OCI-LY7 (cell line): ENCODE measurements at regions not wholly inside any gene's neighbourhood (a gene's known extent, or its start where the extent isn't known, plus 50 kb on each side); places are given as distances from the start of the nearest gene placed in this dataset.

Experiments
- BruUV-seq: library from RNA; stranded (reverse); fragments of 400-500 nt; replicated peaks from 2 replicates; lab custom pipeline; 2021; lab: Mats Ljungman, UMichigan
- CTCF ChIA-PET: fragments of 300-600 bp; sonication (Branson Sonifier 250); formaldehyde crosslinking; loops from one replicate; lab custom pipeline; 2022; ENCODE audit warnings: antibody characterized with exemption; ENCODE audit not compliant: unreplicated experiment; lab: Charles Lee
- POLR2A ChIA-PET: fragments of 300-600 bp; sonication (Branson Sonifier 250); formaldehyde crosslinking; loops from one replicate; lab custom pipeline; 2022; ENCODE audit warnings: antibody characterized with exemption; lab: Charles Lee
- DNase-seq: peaks from one replicate; pipeline ENCODE4 v3.0.0-alpha.2; 2015; ENCODE audit warnings: low spot score
- H2AFZ ChIP-seq: fragments of 200-600 bp; sonication (generic), shearing (Covaris generic); 2 replicates; pipeline ENCODE4 v1.6.1; 2014; ENCODE audit warnings: mild to moderate bottlenecking, antibody characterized with exemption, low read length, moderate library complexity
- H3K27ac ChIP-seq: fragments of 200-600 bp; sonication (generic); 2 replicates; pipeline ENCODE4 v1.5.1; 2014; ENCODE audit warnings: mixed run types, low read depth, mild to moderate bottlenecking, moderate library complexity, low read length, inconsistent platforms; ENCODE audit not compliant: poor library complexity, severe bottlenecking
- H3K36me3 ChIP-seq: fragments of 200-600 bp; sonication (generic); 2 replicates; pipeline ENCODE4 v1.6.1; 2014; ENCODE audit warnings: mild to moderate bottlenecking, antibody characterized with exemption, low read length, moderate library complexity, mixed read lengths; ENCODE audit not compliant: insufficient read depth
- H3K4me1 ChIP-seq: fragments of 200-600 bp; sonication (generic); 2 replicates; pipeline ENCODE4 v1.5.1; 2014; ENCODE audit warnings: mild to moderate bottlenecking, low read length; ENCODE audit not compliant: insufficient read depth, poor library complexity, severe bottlenecking
- H3K4me2 ChIP-seq: fragments of 200-600 bp; sonication (generic); 2 replicates; pipeline ENCODE4 v1.6.1; 2014; ENCODE audit warnings: mild to moderate bottlenecking, low read length
- H3K4me3 ChIP-seq: fragments of 200-600 bp; sonication (generic); 2 replicates; pipeline ENCODE4 v1.5.1; 2014; ENCODE audit warnings: mild to moderate bottlenecking, low read depth, low read length; ENCODE audit not compliant: poor library complexity, severe bottlenecking
- H3K79me2 ChIP-seq: fragments of 200-600 bp; sonication (generic); 2 replicates; pipeline ENCODE4 v1.6.1; 2016; ENCODE audit warnings: low read depth, mild to moderate bottlenecking, low read length, moderate library complexity, mixed read lengths; ENCODE audit not compliant: insufficient read depth
- H3K9me2 ChIP-seq: fragments of 200-600 bp; sonication (generic); 2 replicates; pipeline ENCODE4 v1.6.1; 2016; ENCODE audit warnings: mild to moderate bottlenecking, low read length, mixed read lengths; ENCODE audit not compliant: insufficient read depth
- H3K9me3 ChIP-seq: fragments of 200-600 bp; sonication (generic); 2 replicates; pipeline ENCODE4 v1.6.1; 2014; ENCODE audit warnings: mild to moderate bottlenecking, mixed run types, low read length, mixed read lengths
- H4K20me1 ChIP-seq: fragments of 200-600 bp; sonication (generic); 2 replicates; pipeline ENCODE4 v1.6.1; 2014; ENCODE audit warnings: mild to moderate bottlenecking, antibody characterized with exemption, low read length, moderate library complexity, mixed read lengths; ENCODE audit not compliant: insufficient read depth
- CTCF ChIP-seq: fragments of 200-600 bp; sonication (generic); conservative IDR thresholded peaks from 2 replicates; pipeline ENCODE4 v1.5.1; 2014; ENCODE audit warnings: mild to moderate bottlenecking, antibody characterized with exemption, low read length, moderate library complexity, mixed read lengths
- EZH2phosphoT487 ChIP-seq: fragments of 200-600 bp; sonication (generic); IDR thresholded peaks from 2 replicates; pipeline ENCODE4 v1.6.1; 2018; ENCODE audit warnings: low read depth, borderline replicate concordance, mild to moderate bottlenecking, mixed run types, antibody characterized with exemption, low read length, moderate library complexity, mixed read lengths
- intact Hi-C: fragments of 100-400 bp; cut with micrococcal nuclease; formaldehyde crosslinking; loops from one replicate; pipeline ENCODE4 v1.10.0; 2022; ENCODE audit not compliant: unreplicated experiment

- TF ChIP-seq EZH2phosphoT487 (no peak), CTCF (no peak)
- H3K4me2 ChIP-seq, result no peak overlapping the region
- no peaks in the 10 kb centered on the region for H3K36me3 ChIP-seq
- no peak for DNase-seq
- POLR2A ChIA-PET, result interaction anchor here (0.5 kb wide), 1 partner anchor 333 kb away, joined by 3 read pairs; no protein-coding TSS in a partner anchor
- intact Hi-C loops, result no loop called here
- no peaks in the 10 kb centered on the region for H3K79me2 ChIP-seq
- CTCF ChIA-PET, result no interaction called here
- no peaks in the 10 kb centered on the region for H3K9me2 ChIP-seq
- no peak overlapping the region for H3K4me3 ChIP-seq
- H3K9me3 ChIP-seq, result no peaks in the 10 kb centered on the region
- no TSS peak for BruUV-seq
- H3K4me1 ChIP-seq, result no peaks in the 10 kb centered on the region
- no peak overlapping the region for H2AFZ ChIP-seq
- H3K27ac ChIP-seq, result no peak overlapping the region
- H4K20me1 ChIP-seq, result no peaks in the 10 kb centered on the region
These were observed 110.7 kb upstream of the IVNS1ABP start for GRCh38 chr1:185427776-185428175.

GRCh38 chr1:185427264-185427663, 110.2 kb upstream of the IVNS1ABP start:
- Histone ChIP-seq H3K4me1 (no peaks in the 10 kb centered on the region), H3K4me3 (no peak overlapping the region), H3K9me2 (no peaks in the 10 kb centered on the region), H3K4me2 (no peak overlapping the region), H3K36me3 (no peaks in the 10 kb centered on the region), H2AFZ (no peak overlapping the region), H4K20me1 (no peaks in the 10 kb centered on the region), H3K79me2 (no peaks in the 10 kb centered on the region), H3K9me3 (no peaks in the 10 kb centered on the region), H3K27ac (no peak overlapping the region)
- no peak for DNase-seq
- TF ChIP-seq CTCF (no peak), EZH2phosphoT487 (no peak)
- POLR2A ChIA-PET, result no interaction called here
- CTCF ChIA-PET, result no interaction called here
- no TSS peak for BruUV-seq
- intact Hi-C loops, result no loop called here

GRCh38 chr1:185426848-185427247, 109.8 kb upstream of the IVNS1ABP start:
- intact Hi-C loops, result no loop called here
- ChIA-PET POLR2A (no interaction called here), CTCF (no interaction called here)
- Histone ChIP-seq H3K4me3 (no peak overlapping the region), H2AFZ (no peak overlapping the region), H3K4me2 (no peak overlapping the region), H3K9me3 (no peaks in the 10 kb centered on the region), H3K9me2 (no peaks in the 10 kb centered on the region), H3K27ac (no peak overlapping the region), H3K4me1 (no peaks in the 10 kb centered on the region), H4K20me1 (no peaks in the 10 kb centered on the region), H3K79me2 (no peaks in the 10 kb centered on the region), H3K36me3 (no peaks in the 10 kb centered on the region)
- TF ChIP-seq EZH2phosphoT487 (no peak), CTCF (no peak)
- no peak for DNase-seq
- no TSS peak for BruUV-seq
